Prostate gland (tissue), 2 donors: ENCODE measurements at regions not wholly inside any gene's neighbourhood (a gene's known extent, or its start where the extent isn't known, plus 50 kb on each side); places are given as distances from the start of the nearest gene placed in this dataset.

Experiments
- POLR2A ChIP-seq: fragments of 450-650 bp; IDR thresholded peaks from one replicate; pipeline ENCODE4 v1.6.1; 2016; ENCODE audit warnings: antibody characterized with exemption, mild to moderate bottlenecking
- POLR2AphosphoS5 ChIP-seq: sonication (generic); formaldehyde crosslinking; IDR thresholded peaks from one replicate; pipeline ENCODE4 v1.6.1; 2017; ENCODE audit warnings: antibody characterized with exemption
- TF ChIP-seq, protein P1 (sequence below), 4 experiments: fragments of 200-600 bp in 2 of 4; fragments of 450-650 bp in 2 of 4; sonication (generic) in 2 of 4; IDR thresholded peaks; 1 replicate in 3 of 4; 2 replicates in 1 of 4; pipeline ENCODE4 v1.5.1; 2016 to 2019; ENCODE audit warnings: antibody characterized with exemption in 4 of 4, mild to moderate bottlenecking in 2 of 4, moderate library complexity in 2 of 4

DNA sequence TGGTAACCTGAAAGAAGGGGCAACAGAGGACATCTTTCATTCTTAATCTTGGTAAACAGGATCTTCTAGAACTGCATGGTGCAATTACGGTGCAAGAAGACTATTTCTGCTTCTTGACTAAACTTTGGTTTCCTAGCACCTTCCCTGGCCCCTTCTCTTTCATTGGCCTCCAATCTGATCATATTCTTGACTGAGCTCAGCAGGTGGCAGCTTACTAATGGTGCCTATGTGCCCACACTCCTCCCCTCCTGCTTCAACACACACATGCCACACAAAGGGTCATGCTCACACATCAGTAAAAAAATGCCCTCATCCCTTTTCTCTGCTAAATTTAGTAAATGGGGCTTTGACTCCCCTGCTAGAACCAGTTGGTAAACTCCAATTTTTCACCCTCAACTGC lies 400.5 kb upstream of the MAOA start:
- TF ChIP-seq, protein P1, sequence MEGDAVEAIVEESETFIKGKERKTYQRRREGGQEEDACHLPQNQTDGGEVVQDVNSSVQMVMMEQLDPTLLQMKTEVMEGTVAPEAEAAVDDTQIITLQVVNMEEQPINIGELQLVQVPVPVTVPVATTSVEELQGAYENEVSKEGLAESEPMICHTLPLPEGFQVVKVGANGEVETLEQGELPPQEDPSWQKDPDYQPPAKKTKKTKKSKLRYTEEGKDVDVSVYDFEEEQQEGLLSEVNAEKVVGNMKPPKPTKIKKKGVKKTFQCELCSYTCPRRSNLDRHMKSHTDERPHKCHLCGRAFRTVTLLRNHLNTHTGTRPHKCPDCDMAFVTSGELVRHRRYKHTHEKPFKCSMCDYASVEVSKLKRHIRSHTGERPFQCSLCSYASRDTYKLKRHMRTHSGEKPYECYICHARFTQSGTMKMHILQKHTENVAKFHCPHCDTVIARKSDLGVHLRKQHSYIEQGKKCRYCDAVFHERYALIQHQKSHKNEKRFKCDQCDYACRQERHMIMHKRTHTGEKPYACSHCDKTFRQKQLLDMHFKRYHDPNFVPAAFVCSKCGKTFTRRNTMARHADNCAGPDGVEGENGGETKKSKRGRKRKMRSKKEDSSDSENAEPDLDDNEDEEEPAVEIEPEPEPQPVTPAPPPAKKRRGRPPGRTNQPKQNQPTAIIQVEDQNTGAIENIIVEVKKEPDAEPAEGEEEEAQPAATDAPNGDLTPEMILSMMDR (IDR thresholded peaks at IDR 0.05): no peak
- TF ChIP-seq POLR2A: no peak
- TF ChIP-seq POLR2AphosphoS5: no peak
